IPS DF 4.7 (cell line): ENCODE measurements at regions not wholly inside any gene's neighbourhood (a gene's known extent, or its start where the extent isn't known, plus 50 kb on each side); places are given as distances from the start of the nearest gene placed in this dataset.

Experiments
- DNase-seq: peaks from one replicate; pipeline ENCODE4 v3.0.0-alpha.2; 2013; ENCODE audit warnings: low spot score; ENCODE audit errors: extremely low read depth

- DNase-seq = no peak
These were observed 57.8 kb upstream of the HNRNPA3 start for GRCh38 chr2:177154809-177155208.

GRCh38 chr2:177155631-177156030 is 57.0 kb upstream of the HNRNPA3 start:
- no peak for DNase-seq

GRCh38 chr2:177161741-177162460 is 50.7 kb upstream of the HNRNPA3 start:
- DNase-seq = no peak
